BJ (cell line): ENCODE measurements at regions not wholly inside any gene's neighbourhood (a gene's known extent, or its start where the extent isn't known, plus 50 kb on each side); places are given as distances from the start of the nearest gene placed in this dataset.

Experiments
- CTCF ChIA-PET: fragments of 350-600 bp; formaldehyde crosslinking; extraction: SDS; loops from one replicate; lab custom pipeline; 2021; ENCODE audit warnings: antibody characterized with exemption, inconsistent platforms; lab: Yijun Ruan, JAX
- POLR2A ChIA-PET: fragments of 300-600 bp; sonication (Branson Sonifier 250); formaldehyde crosslinking; extraction: SDS; loops from one replicate; lab custom pipeline; 2021; ENCODE audit warnings: antibody characterized with exemption; lab: Charles Lee
- DNase-seq: peaks from one replicate; pipeline ENCODE4 v3.0.0-alpha.2; 2011; ENCODE audit warnings: low read depth
- H3K27me3 ChIP-seq: 2 replicates; pipeline ENCODE4 v1.6.0; 2011; ENCODE audit warnings: low read length; ENCODE audit not compliant: control insufficient read depth, insufficient read depth
- H3K36me3 ChIP-seq: 2 replicates; pipeline ENCODE4 v1.5.1; 2011; ENCODE audit warnings: low read length; ENCODE audit not compliant: control insufficient read depth, insufficient read depth
- H3K4me3 ChIP-seq: 2 replicates; pipeline ENCODE4 v1.5.1; 2011; ENCODE audit warnings: low read depth, mild to moderate bottlenecking, control low read depth, low read length
- CTCF ChIP-seq: IDR thresholded peaks from 2 replicates; pipeline ENCODE4 v1.5.1; 2011; ENCODE audit warnings: low read depth, mild to moderate bottlenecking, control low read depth, inconsistent platforms, low read length, moderate library complexity; ENCODE audit not compliant: insufficient read depth

- POLR2A ChIA-PET, result no interaction called here
- CTCF ChIA-PET, result interaction anchor here (0.6 kb wide), 1 partner anchor 641 kb away, joined by 3 read pairs; no protein-coding TSS in a partner anchor
- Histone ChIP-seq H3K4me3 (no peak overlapping the region), H3K36me3 (no peaks in the 10 kb centered on the region), H3K27me3 (no peaks in the 10 kb centered on the region)
- TF ChIP-seq CTCF, result no peak
- no peak for DNase-seq
Measured at GRCh38 chr6:109237986-109238329, 142.7 kb downstream of the CEP57L1 start.

- no peak overlapping the region for H3K4me3 ChIP-seq
- POLR2A ChIA-PET, result no interaction called here
- CTCF ChIA-PET, result no interaction called here
- no peaks in the 10 kb centered on the region for H3K36me3 ChIP-seq
- H3K27me3 ChIP-seq, result no peaks in the 10 kb centered on the region
- no peak for TF ChIP-seq CTCF
- no peak for DNase-seq
Measured at GRCh38 chr6:109237077-109237985, 142.0 kb downstream of the CEP57L1 start.

DNA sequence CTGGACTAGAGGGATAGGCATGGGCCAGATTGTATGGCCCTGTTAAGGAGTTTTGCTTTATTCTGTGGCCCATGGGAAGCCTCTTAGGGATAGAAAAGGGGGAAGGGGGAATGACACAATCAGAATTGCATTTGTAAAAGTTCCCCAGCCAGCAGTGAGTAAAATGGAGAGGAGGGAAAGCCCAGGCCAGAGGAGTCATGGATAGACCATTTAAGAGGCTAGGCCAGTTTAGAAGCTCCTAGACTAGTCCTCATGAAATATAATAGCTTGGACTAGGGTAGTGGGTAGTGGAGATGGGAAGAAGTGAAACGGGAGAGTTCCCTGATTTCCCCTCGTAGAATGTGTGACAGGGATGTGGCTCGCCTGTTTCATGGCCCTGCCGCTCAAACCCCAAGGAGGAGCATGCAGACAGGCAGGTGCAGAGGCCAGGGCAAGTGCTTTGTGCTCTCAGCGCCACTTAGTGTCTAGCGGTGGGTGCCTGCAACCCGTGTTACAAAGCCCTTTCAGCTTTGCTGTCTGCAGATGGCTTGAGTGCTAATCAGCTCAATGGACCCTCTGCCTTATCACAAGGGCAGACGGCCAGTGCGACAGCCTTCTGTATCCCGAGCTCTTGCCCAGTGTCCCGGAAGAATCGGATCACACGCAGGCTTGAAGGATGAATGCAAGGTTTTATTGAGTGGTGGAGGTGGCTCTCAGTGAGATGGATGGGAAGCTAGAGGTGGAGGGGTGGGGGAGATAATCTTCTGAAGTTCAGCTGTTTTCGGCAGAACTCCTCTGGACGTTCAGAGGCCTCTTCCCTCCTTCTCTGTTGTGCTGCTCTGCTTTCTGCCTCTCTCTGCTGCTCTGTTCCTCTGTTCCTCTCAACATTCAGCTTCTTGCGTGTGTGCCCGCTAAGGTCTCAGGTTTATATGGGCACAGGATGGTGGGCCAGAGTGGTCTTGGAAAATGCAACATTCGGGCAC, 141.1 kb downstream of the CEP57L1 start:
- Histone ChIP-seq H3K4me3 (no peak overlapping the region), H3K36me3 (no peaks in the 10 kb centered on the region), H3K27me3 (no peaks in the 10 kb centered on the region)
- TF ChIP-seq CTCF, result no peak
- DNase-seq, result no peak
- ChIA-PET CTCF (interaction anchor here (1.4 kb wide), 1 partner anchor 147 kb away, joined by 3 read pairs; no protein-coding TSS in a partner anchor), POLR2A (no interaction called here)

GRCh38 chr6:109235481-109236038, 140.3 kb downstream of the CEP57L1 start:
- CTCF ChIA-PET, result interaction anchor here (1.4 kb wide), 1 partner anchor 148 kb away, joined by 3 read pairs; no protein-coding TSS in a partner anchor
- Histone ChIP-seq H3K4me3 (no peak overlapping the region), H3K27me3 (no peaks in the 10 kb centered on the region), H3K36me3 (no peaks in the 10 kb centered on the region)
- POLR2A ChIA-PET, result no interaction called here
- no peak for TF ChIP-seq CTCF
- DNase-seq, result no peak
